Panc1 (cell line): ENCODE measurements at regions not wholly inside any gene's neighbourhood (a gene's known extent, or its start where the extent isn't known, plus 50 kb on each side); places are given as distances from the start of the nearest gene placed in this dataset.

Experiments used
- ATAC-seq: fragments of 200-7000 bp; cut with Tn5 transposase; 2 replicates; pipeline ENCODE4 v1.9.1; 2020; ENCODE audit warnings: mild to moderate bottlenecking, moderate library complexity
- BruUV-seq: library from RNA; stranded (reverse); fragments of 400-500 nt; replicated peaks from 2 replicates; lab custom pipeline; 2021; lab: Mats Ljungman, UMichigan
- CTCF ChIA-PET: fragments of 300-600 bp; sonication (Branson Sonifier 250); formaldehyde crosslinking; loops from one replicate; lab custom pipeline; 2022; ENCODE audit warnings: antibody characterized with exemption; lab: Charles Lee
- POLR2A ChIA-PET: fragments of 300-600 bp; sonication (Branson Sonifier 250); formaldehyde crosslinking; loops from one replicate; lab custom pipeline; 2022; ENCODE audit warnings: antibody characterized with exemption; lab: Charles Lee
- DNase-seq: peaks from one replicate; pipeline ENCODE4 v3.0.0-alpha.2; 2010; ENCODE audit warnings: low read depth, low spot score
- H3K27ac ChIP-seq: 2 replicates; pipeline ENCODE4 v1.5.1; 2011; ENCODE audit warnings: mild to moderate bottlenecking, low read length, inconsistent platforms
- H3K27me3 ChIP-seq: fragments of 200-500 bp; sonication (Bioruptor generic); 2 replicates; pipeline ENCODE4 v1.6.0; 2014; ENCODE audit warnings: low read length, inconsistent platforms; ENCODE audit not compliant: control insufficient read depth, insufficient read depth
- H3K36me3 ChIP-seq: fragments of 200-500 bp; sonication (Bioruptor generic); 2 replicates; pipeline ENCODE4 v1.5.1; 2014; ENCODE audit warnings: inconsistent platforms, mild to moderate bottlenecking, low read length, moderate library complexity; ENCODE audit not compliant: control insufficient read depth, insufficient read depth
- H3K4me1 ChIP-seq: 2 replicates; pipeline ENCODE4 v1.5.1; 2011; ENCODE audit warnings: inconsistent platforms, mild to moderate bottlenecking, low read length, moderate library complexity; ENCODE audit not compliant: control insufficient read depth, insufficient read depth
- H3K4me3 ChIP-seq, 2 experiments: 2 replicates each; pipeline ENCODE4 v1.5.1; 2011 to 2012; ENCODE audit warnings: low read depth in 2 of 2, low read length in 2 of 2, mild to moderate bottlenecking in 2 of 2, inconsistent platforms in 1 of 2, moderate library complexity in 1 of 2
- H3K9me3 ChIP-seq: fragments of 200-500 bp; sonication (Bioruptor generic); 2 replicates; pipeline ENCODE4 v1.5.1; 2014; ENCODE audit warnings: low read depth, mild to moderate bottlenecking, inconsistent platforms, low read length, moderate library complexity; ENCODE audit not compliant: control insufficient read depth, insufficient read depth
- CTCF ChIP-seq: fragments of 450-650 bp; IDR thresholded peaks from 2 replicates; pipeline ENCODE4 v1.5.1; 2017; ENCODE audit warnings: mild to moderate bottlenecking
- POLR2AphosphoS5 ChIP-seq: IDR thresholded peaks from 2 replicates; pipeline ENCODE4 v1.6.1; 2012; ENCODE audit warnings: mild to moderate bottlenecking, low read depth, low read length, moderate library complexity
- REST ChIP-seq, 2 experiments: IDR thresholded peaks; 2 replicates each; pipeline ENCODE4 v1.6.1; 2011 to 2012; ENCODE audit warnings: low read depth in 2 of 2, control low read depth in 1 of 2, low read length in 1 of 2, mild to moderate bottlenecking in 1 of 2, moderate library complexity in 1 of 2; ENCODE audit not compliant: insufficient read depth in 1 of 2
- SIN3A ChIP-seq: IDR thresholded peaks from 2 replicates; pipeline ENCODE4 v1.6.1; 2012; ENCODE audit warnings: low read depth, mild to moderate bottlenecking, low read length, moderate library complexity, borderline replicate concordance; ENCODE audit not compliant: insufficient read depth
- TCF7L2 ChIP-seq: IDR thresholded peaks from 2 replicates; pipeline ENCODE4 v1.6.1; 2011; ENCODE audit warnings: mild to moderate bottlenecking, low read depth, low read length, inconsistent platforms
- in situ Hi-C: cut with HindIII; loops from 2 replicates; pipeline ENCODE4 v1.10.0; 2016; ENCODE audit warnings: low sequenced_read_pairs, low pct_unique_long_range_greater_than_20kb
- intact Hi-C: fragments of 100-400 bp; cut with micrococcal nuclease; formaldehyde crosslinking; loops from one replicate; pipeline ENCODE4 v1.10.0; 2022; ENCODE audit not compliant: unreplicated experiment

GRCh38 chr17:34163123-34163522, 92.0 kb upstream of the CCL2 start:
- ChIA-PET POLR2A (no interaction called here), CTCF (interaction anchor here (1.0 kb wide), 1 partner anchor 385 kb away, joined by 4 read pairs; no protein-coding TSS in a partner anchor)
- Histone ChIP-seq H3K36me3 (no peaks in the 10 kb centered on the region), H3K4me1 (no peaks in the 10 kb centered on the region), H3K9me3 (no peaks in the 10 kb centered on the region), H3K4me3 (no peak overlapping the region), H3K27ac (no peak overlapping the region), H3K27me3 (peaks cover 13% of the 10 kb centered on the region)
- in situ Hi-C loops (no loop called here), intact Hi-C loops (loop anchor here (5.0 kb wide), 1 partner anchor 386 kb away; no protein-coding TSS in a partner anchor)
- DNase-seq (no peak), ATAC-seq (0 out of 2 replicates have a peak, but pooled peaks have one; percentile 8)
- TF ChIP-seq REST (IDR thresholded peaks at IDR 0.05; ENCODE audit: insufficient read depth in 1 of 2, low read depth in 2 of 2, low read length in 1 of 2) (no peak), SIN3A (no peak), CTCF (no peak), POLR2AphosphoS5 (no peak), TCF7L2 (no peak)
- BruUV-seq: no TSS peak

GRCh38 chr17:34163646-34164045, 91.4 kb upstream of the CCL2 start:
- Histone ChIP-seq H3K27me3 (peaks cover 13% of the 10 kb centered on the region), H3K4me1 (no peaks in the 10 kb centered on the region), H3K36me3 (no peaks in the 10 kb centered on the region), H3K9me3 (no peaks in the 10 kb centered on the region), H3K4me3 (no peak overlapping the region), H3K27ac (no peak overlapping the region)
- no TSS peak for BruUV-seq
- intact Hi-C loops: loop anchor here (5.0 kb wide), 1 partner anchor 386 kb away; no protein-coding TSS in a partner anchor
- ChIA-PET CTCF (interaction anchor here (1.0 kb wide), 1 partner anchor 386 kb away, joined by 4 read pairs; no protein-coding TSS in a partner anchor), POLR2A (interaction anchor here (0.6 kb wide), 1 partner anchor 59 kb away, joined by 3 read pairs; no protein-coding TSS in a partner anchor)
- peak; percentile 95 for ATAC-seq
- in situ Hi-C loops: no loop called here
- no peak for DNase-seq
- TF ChIP-seq CTCF (peak; percentile 70), SIN3A (no peak)
